Esophagus muscularis mucosa (tissue), 3 donors: ENCODE measurements at regions not wholly inside any gene's neighbourhood (a gene's known extent, or its start where the extent isn't known, plus 50 kb on each side); places are given as distances from the start of the nearest gene placed in this dataset.

Experiments used
- POLR2A ChIP-seq: fragments of 450-650 bp; IDR thresholded peaks from one replicate; pipeline ENCODE4 v1.6.1; 2017; ENCODE audit warnings: antibody characterized with exemption, moderate library complexity, mild to moderate bottlenecking, low read depth
- POLR2AphosphoS5 ChIP-seq, 2 donors: sonication (generic); formaldehyde crosslinking; IDR thresholded peaks; one replicate each; pipeline ENCODE4 v1.6.1; 2017; ENCODE audit warnings: antibody characterized with exemption in 2 of 2
- TF ChIP-seq, protein P1 (sequence below), 3 experiments: fragments of 200-600 bp in 2 of 3; fragments of 450-650 bp in 1 of 3; sonication (generic) in 2 of 3; IDR thresholded peaks; one replicate each; pipeline ENCODE4 v1.5.1; 2017 to 2019; ENCODE audit warnings: antibody characterized with exemption in 3 of 3, mild to moderate bottlenecking in 2 of 3, moderate library complexity in 1 of 3

DNA sequence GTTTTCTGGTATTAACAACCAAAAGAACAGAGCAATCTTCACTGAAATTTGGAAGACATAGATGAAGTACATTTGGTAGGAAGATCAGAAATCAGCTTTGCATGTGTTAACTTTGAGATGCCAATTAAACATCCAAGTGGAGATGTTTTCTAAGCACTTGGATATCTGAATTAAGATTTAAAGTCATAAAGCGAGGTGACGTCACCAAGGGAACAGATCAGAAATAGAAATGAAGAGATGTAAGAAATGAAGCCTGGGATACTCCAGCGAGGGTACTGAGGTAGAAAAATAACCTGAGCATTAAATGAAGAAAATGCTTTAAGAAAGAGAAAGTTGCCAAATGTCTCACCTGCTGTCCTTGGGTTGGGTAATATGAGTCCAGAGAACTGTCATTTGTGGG, 1223.3 kb downstream of the MAT2B start:
- TF ChIP-seq, protein P1, sequence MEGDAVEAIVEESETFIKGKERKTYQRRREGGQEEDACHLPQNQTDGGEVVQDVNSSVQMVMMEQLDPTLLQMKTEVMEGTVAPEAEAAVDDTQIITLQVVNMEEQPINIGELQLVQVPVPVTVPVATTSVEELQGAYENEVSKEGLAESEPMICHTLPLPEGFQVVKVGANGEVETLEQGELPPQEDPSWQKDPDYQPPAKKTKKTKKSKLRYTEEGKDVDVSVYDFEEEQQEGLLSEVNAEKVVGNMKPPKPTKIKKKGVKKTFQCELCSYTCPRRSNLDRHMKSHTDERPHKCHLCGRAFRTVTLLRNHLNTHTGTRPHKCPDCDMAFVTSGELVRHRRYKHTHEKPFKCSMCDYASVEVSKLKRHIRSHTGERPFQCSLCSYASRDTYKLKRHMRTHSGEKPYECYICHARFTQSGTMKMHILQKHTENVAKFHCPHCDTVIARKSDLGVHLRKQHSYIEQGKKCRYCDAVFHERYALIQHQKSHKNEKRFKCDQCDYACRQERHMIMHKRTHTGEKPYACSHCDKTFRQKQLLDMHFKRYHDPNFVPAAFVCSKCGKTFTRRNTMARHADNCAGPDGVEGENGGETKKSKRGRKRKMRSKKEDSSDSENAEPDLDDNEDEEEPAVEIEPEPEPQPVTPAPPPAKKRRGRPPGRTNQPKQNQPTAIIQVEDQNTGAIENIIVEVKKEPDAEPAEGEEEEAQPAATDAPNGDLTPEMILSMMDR (IDR thresholded peaks at IDR 0.05): no peak
- TF ChIP-seq POLR2A: no peak
- no peak for TF ChIP-seq POLR2AphosphoS5 (IDR thresholded peaks at IDR 0.05)
